ENCODE measurements at regions not wholly inside any gene's neighbourhood (a gene's known extent, or its start where the extent isn't known, plus 50 kb on each side); places are given as distances from the start of the nearest gene placed in this dataset.

GRCh38 chr2:157056200-157056676 lies 201.3 kb upstream of the GALNT5 start:
- DNase-seq (ENCODE audit: low spot score) = no peak

GRCh38 chr2:157058161-157058560 lies 199.3 kb upstream of the GALNT5 start:
- DNase-seq (ENCODE audit: low spot score) = no peak

- DNase-seq (ENCODE audit: low spot score) = no peak
These were observed 198.5 kb upstream of the GALNT5 start for GRCh38 chr2:157059036-157059435.

- no peak for DNase-seq (ENCODE audit: low spot score)
These were observed 195.7 kb upstream of the GALNT5 start for GRCh38 chr2:157061799-157062198.

GRCh38 chr2:157067562-157067961 lies 189.9 kb upstream of the GALNT5 start:
- no peak for DNase-seq (ENCODE audit: low spot score)

- DNase-seq (ENCODE audit: low spot score) = no peak
These were observed 189.3 kb upstream of the GALNT5 start for GRCh38 chr2:157068237-157068636.

GRCh38 chr2:157075924-157076323 lies 181.6 kb upstream of the GALNT5 start:
- DNase-seq (ENCODE audit: low spot score) = no peak

GRCh38 chr2:157076526-157077161 lies 180.9 kb upstream of the GALNT5 start:
- no peak for DNase-seq (ENCODE audit: low spot score)

- no peak for DNase-seq (ENCODE audit: low spot score)
These were observed 179.7 kb upstream of the GALNT5 start for GRCh38 chr2:157077753-157078350.

- no peak for DNase-seq (ENCODE audit: low spot score)
These were observed 174.6 kb upstream of the GALNT5 start for GRCh38 chr2:157082950-157083349.

- no peak for DNase-seq (ENCODE audit: low spot score)
These were observed 172.0 kb upstream of the GALNT5 start for GRCh38 chr2:157085522-157085921.

GRCh38 chr2:157087373-157088002 lies 170.0 kb upstream of the GALNT5 start:
- DNase-seq (ENCODE audit: low spot score) = no peak

- no peak for DNase-seq (ENCODE audit: low spot score)
These were observed 163.8 kb upstream of the GALNT5 start for GRCh38 chr2:157093666-157094065.

GRCh38 chr2:157105372-157105771 lies 152.1 kb upstream of the GALNT5 start:
- no peak for DNase-seq (ENCODE audit: low spot score)

- no peak for DNase-seq (ENCODE audit: low spot score)
These were observed 150.6 kb upstream of the GALNT5 start for GRCh38 chr2:157106950-157107349.

- no peak for DNase-seq (ENCODE audit: low spot score)
These were observed 150.0 kb upstream of the GALNT5 start for GRCh38 chr2:157107460-157107859.

GRCh38 chr2:157107877-157108276 lies 149.6 kb upstream of the GALNT5 start:
- no peak for DNase-seq (ENCODE audit: low spot score)

- DNase-seq (ENCODE audit: low spot score) = no peak
These were observed 134.7 kb upstream of the GALNT5 start for GRCh38 chr2:157122776-157123175.

GRCh38 chr2:157124731-157125130 lies 132.8 kb upstream of the GALNT5 start:
- no peak for DNase-seq (ENCODE audit: low spot score)

- no peak for DNase-seq (ENCODE audit: low spot score)
These were observed 131.8 kb upstream of the GALNT5 start for GRCh38 chr2:157125685-157126084.

GRCh38 chr2:157127249-157128012 lies 130.1 kb upstream of the GALNT5 start:
- DNase-seq (ENCODE audit: low spot score) = no peak

GRCh38 chr2:157143901-157144300 lies 113.6 kb upstream of the GALNT5 start:
- no peak for DNase-seq (ENCODE audit: low spot score)

- DNase-seq (ENCODE audit: low spot score) = no peak
These were observed 108.2 kb upstream of the GALNT5 start for GRCh38 chr2:157149270-157149669.
